LNCAP (cell line): ENCODE measurements at regions not wholly inside any gene's neighbourhood (a gene's known extent, or its start where the extent isn't known, plus 50 kb on each side); places are given as distances from the start of the nearest gene placed in this dataset.

Experiments
- CTCF ChIP-seq: fragments of 450-650 bp; IDR thresholded peaks from 2 replicates; pipeline ENCODE4 v1.5.1; 2017; ENCODE audit warnings: mild to moderate bottlenecking

DNA sequence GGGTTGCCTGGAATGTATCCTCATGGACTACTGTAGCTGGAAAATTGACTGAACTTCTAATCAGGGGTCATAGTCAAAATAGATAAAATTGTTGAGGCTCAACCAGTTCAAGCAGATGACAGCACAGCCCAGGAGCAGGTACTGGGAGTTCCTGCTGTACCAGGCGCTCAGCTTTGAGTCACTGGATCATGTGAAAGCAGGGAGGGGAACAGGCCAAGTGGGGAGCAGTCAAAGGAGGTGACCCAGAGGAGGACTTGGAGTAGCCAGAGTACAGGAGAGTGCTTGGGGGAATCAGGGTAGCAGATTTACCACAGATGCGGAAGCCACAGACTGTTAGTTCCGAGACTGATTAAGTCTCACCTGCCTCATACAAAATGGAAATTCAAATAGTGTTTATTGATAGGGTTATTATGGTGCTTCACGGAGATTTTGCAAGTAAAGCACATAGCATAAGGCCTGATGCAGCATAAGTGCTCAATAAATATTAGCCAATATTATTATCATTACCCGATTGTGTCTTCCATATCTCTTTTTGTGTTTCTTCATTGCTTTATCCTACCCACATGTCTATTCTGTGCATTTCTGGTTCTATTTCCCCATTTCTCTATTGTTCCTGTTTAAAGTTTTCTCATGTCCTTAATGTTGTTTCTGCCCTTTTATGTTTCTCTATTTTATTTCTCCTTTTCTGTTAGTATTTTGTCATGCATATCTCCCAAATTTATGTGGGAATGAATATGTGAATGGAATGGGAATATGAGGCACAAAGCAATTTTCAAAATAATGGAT, 369.2 kb upstream of the MCTP2 start:
- no peak for TF ChIP-seq CTCF

DNA sequence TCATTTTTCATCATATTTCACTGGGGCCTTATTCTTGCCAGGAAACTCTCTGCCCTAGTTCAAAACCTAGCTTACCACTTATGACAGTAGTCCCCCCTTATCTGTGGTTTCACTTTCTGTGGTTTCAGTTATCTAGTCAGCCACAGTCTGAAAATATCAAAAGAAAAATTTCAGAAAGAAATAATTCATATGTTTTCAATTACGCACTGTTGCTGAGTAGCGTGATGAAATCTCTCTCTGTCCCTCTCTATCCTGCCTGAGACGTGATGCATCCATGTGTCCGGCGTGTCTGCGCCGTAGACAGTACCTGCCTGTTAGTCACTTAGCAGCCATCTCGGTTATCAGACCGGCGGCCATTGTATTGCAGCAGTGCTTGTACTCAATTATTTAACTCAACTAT, 369.9 kb upstream of the MCTP2 start:
- no peak for TF ChIP-seq CTCF

- no peak for TF ChIP-seq CTCF
Observed at GRCh38 chr15:93860701-93861100, 370.7 kb upstream of the MCTP2 start.

DNA sequence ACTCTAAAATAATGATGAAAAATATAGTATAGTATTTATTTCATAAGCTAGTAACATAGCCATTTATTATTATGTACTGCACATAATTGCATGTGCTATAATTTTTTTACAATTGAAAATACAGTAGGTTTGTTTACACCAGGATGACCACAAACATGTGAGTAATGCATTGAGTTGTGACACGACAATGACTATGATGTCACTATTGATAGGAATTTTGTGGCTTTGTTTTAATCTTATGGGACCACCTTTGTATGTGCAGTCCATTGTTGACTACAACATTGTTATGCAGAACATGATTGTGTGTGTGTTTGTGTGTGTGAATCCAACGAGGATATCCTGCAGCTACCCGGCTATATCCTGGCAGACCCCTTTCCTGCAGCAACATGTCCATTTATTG, 372.2 kb upstream of the MCTP2 start:
- TF ChIP-seq CTCF: no peak

DNA sequence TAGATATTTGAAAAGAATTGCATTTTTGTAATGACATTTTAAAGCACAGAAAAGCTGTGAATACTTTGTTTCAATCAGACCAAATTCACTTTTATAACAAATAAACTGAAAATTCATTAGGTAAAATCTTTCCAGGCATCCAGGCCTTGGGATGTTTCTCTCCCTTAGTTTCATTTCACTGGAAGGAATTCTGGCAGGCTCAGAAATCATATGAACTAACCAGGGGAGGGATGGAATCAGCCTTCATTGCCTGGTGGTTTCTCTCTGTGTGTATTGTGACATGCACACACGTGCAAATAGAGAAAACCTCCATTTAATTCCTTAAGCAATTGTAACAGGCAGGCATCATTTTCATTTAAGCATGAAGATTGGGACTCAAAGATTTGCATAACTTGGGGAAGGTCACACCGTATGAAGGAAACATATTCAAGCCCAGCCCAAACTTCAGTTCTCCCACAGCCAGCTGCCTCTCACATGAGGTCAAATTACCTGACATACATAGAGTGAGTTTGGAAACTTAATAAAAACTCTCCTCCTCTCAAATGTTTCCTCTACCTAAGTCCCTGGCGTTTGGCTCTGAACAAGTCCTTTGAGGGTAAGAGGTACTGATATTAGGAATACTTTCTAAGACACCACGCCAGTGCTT, 376.1 kb upstream of the MCTP2 start:
- no peak for TF ChIP-seq CTCF

DNA sequence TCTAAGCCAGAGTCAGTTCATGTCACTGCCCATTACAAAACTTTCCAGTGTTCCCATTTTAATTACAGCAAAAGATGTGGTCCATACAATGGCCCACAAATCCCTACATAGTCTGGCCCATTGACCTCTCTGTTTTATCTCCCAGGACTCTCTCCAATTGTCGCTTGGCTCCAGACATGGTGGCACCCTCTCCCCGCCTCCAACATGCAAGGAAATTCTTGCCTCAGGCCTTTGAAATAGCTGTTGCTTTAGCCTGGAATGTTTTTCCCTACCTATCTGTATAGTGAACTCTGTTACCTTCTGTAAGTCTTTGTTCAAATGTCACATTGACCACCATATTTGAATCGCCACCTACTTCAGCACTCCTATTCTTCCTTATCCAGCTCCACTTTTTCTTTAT, 377.3 kb upstream of the MCTP2 start:
- no peak for TF ChIP-seq CTCF

DNA sequence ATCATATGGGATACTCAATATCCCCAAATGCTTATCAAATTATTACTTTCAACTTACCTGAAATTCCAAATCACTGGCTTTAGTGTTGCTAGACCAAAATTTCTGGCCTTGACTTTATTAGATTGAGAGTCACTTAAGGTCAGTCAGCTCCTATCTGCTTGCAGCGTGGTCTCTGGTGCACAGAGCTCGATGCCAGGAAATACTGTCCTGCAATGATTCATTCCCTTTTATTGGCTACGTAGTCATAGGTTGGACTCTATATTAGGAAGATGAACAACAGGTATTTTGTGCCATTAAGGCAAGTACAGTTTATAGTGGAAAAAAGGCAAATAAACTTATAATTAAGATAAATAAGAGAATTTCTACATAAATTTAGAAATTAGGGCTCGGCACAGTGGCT, 378.6 kb upstream of the MCTP2 start:
- TF ChIP-seq CTCF: no peak
